GM19023 (cell line): ENCODE measurements at regions not wholly inside any gene's neighbourhood (a gene's known extent, or its start where the extent isn't known, plus 50 kb on each side); places are given as distances from the start of the nearest gene placed in this dataset.
"Not testable (repeated sequence)": the region's sequence is repeated elsewhere in the genome, so short reads cannot be mapped to it uniquely, and the experiment has no call there.

ENCODE experiments used
- ATAC-seq: cut with Tn5 transposase; IDR thresholded peaks from one replicate; pipeline ENCODE4 v1.9.1; 2021; ENCODE audit warnings: mild to moderate bottlenecking, moderate library complexity; ENCODE audit not compliant: unreplicated experiment

DNA sequence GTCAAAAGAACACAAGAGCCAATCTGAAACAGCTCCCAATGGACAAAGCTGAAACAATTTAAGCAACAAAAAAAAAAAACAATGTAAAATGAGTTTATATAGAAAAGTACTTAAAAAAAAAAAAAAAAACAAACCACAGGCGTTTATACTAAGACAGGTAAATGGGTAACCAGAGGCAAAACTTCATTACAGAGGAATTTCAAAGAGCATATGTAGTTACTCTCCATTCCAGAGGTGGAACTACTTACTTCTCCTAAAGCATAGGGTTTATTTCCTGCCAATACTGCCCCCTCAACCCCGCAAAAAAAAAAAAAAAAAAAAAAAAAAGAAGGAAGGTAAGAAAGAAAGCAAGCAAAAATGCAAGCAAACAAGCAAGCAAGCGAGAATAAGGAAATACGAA lies 132.9 kb downstream of the LIG4 start:
- ATAC-seq: no peak

DNA sequence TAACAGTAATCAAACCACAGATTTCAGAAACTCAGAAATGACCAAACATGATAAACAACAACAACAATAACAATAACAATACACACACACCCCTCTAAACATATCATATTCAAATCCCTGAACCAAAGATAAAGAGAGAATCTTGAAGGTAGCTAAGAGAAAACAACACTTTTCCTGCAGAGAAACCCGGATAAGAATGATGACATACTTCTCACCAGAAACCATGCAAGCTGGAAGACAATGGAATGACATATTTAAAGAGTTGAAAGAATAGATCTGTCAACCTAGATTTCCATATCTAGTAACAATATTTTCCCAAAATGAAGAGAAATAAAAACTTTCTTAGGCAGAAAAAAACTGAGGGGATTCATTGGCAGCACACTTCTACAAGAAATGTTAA lies 138.1 kb downstream of the LIG4 start:
- ATAC-seq: no peak

- ATAC-seq: not testable (repeated sequence)
These were observed 140.9 kb downstream of the LIG4 start for GRCh38 chr13:108074429-108074828.

GRCh38 chr13:108070925-108071324 lies 144.4 kb downstream of the LIG4 start:
- no peak for ATAC-seq

- ATAC-seq: no peak
These were observed 144.8 kb downstream of the LIG4 start for GRCh38 chr13:108070491-108070890.

DNA sequence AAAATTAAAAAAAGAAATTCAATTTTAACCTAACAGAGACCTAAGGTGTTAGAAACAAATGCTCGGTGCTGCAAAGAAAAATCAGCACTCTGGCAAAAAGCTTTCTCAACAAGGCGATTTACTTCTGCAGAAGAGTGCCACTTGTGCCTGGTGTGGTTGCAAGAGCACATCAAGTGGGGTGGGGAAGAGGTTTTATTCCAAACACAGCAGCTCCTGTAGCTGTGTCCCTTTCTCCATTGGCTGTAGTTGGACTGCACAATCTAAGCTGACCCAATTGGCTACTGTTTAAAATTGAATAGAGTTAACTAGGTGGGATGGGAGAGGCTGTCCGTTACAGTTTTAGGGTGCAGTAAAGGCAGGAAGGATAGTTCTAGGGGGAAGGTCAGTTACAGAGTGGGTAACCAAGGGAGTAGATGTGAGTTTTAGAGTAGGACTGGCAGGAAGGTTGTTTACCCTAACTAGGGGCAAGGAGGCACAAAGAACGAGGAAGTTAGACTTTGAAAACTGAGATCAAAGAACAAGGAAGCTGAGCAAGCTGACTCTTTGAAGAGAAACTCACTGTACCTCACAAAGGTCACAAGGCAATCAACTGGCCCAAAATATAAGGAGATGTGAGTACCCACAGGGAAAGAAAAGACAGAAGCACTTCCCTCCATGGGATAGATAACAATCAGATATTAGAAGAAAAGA lies 145.7 kb downstream of the LIG4 start:
- no peak for ATAC-seq

DNA sequence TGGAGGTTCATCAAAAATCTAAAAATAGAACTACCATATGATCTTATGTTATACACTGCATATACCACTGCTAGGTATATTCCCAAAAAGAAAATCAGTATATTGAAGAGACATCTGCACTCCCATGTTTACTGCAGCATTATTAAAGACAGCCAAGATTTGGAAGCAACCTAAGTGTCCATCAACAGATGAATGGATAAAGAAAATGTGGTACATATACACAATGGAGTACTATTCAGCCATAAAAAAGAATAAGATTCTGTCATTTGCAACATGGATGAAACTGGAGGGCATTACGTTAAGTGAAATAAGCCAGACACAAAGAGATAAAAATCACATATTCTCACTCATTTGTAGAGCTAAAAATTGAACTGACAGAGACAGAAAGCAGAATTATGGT lies 151.0 kb downstream of the LIG4 start:
- not testable (repeated sequence) for ATAC-seq

DNA sequence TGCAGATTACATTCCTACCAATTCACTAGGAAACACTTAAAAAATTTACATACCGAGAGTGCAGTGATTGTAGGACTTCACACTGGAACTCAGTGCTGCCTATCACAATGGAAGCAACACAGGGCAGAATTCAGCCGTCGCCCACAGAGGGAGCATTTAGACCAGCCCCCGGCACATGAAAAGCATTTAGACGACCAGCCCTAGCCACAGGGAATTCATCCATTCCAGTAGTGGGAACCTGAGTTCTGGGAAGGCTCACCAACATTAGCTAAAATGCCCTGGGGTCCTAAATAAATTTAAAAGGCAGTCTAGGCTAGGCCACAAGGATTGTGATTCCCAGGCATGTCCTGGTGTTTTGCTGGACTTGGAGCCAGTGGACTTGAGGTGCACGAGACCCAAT lies 155.2 kb downstream of the LIG4 start:
- ATAC-seq: no peak

DNA sequence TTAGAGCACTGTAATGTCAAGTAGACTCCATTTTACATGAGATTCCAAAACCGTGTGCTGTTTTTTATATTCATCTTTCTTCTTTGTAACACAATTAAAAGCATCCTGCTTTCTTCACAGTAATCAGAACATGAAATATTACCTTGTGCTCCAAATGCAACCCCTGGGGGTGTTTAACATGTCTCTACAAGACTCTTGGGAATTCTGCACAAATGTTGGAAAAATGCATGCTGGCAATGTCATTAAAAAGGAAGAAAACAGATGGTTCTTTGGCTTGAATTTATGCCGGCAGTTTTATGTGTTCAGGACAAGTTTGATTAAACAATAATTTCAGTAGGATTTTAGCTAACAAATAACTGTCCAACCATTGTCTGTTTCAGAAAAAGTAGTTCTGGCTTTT lies 159.1 kb downstream of the LIG4 start:
- ATAC-seq: no peak

DNA sequence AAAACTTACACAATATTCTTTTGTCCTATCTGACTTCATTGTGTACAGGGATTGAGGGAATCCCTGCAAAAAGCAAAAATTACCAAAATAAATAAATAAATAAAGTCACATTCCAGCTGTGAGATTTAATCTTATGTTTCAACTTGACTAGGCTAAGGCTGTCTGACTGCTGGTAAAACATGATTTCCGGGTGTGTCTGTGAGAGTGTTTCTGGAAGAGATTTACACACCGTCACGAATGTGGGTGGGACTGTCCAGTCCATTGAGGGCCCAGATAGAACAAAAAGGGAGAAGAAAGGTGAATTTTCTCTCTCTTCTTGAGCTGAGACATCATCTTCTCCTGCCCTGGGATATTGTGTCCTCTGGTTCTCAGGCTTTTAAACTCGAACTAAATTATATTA lies 166.1 kb downstream of the LIG4 start:
- ATAC-seq: no peak

GRCh38 chr13:108044954-108045353 lies 170.4 kb downstream of the LIG4 start:
- no peak for ATAC-seq

DNA sequence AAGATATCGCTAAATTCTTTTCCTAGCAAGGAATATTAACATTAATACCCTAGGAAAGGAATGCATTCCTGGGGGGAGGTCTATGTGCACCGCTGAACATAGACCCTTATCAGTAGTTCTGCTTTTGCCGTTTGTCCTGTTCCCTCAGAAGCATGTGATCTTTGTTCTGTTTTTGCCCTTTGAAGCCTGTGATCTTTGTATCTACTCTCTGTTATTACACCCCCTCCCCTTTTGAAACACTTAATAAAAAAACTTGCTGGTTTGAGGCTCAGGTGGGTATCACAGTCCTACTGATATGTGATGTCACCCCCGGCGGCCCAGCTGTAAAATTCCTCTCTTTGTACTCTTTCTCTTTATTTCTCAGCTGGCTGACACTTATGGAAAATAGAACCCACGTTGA lies 172.5 kb downstream of the LIG4 start:
- ATAC-seq: not testable (repeated sequence)

GRCh38 chr13:108037348-108037747 lies 178.0 kb downstream of the LIG4 start:
- no peak for ATAC-seq

- ATAC-seq: no peak
These were observed 178.9 kb downstream of the LIG4 start for GRCh38 chr13:108036411-108036932.

- no peak for ATAC-seq
These were observed 180.4 kb downstream of the LIG4 start for GRCh38 chr13:108034909-108035410.

DNA sequence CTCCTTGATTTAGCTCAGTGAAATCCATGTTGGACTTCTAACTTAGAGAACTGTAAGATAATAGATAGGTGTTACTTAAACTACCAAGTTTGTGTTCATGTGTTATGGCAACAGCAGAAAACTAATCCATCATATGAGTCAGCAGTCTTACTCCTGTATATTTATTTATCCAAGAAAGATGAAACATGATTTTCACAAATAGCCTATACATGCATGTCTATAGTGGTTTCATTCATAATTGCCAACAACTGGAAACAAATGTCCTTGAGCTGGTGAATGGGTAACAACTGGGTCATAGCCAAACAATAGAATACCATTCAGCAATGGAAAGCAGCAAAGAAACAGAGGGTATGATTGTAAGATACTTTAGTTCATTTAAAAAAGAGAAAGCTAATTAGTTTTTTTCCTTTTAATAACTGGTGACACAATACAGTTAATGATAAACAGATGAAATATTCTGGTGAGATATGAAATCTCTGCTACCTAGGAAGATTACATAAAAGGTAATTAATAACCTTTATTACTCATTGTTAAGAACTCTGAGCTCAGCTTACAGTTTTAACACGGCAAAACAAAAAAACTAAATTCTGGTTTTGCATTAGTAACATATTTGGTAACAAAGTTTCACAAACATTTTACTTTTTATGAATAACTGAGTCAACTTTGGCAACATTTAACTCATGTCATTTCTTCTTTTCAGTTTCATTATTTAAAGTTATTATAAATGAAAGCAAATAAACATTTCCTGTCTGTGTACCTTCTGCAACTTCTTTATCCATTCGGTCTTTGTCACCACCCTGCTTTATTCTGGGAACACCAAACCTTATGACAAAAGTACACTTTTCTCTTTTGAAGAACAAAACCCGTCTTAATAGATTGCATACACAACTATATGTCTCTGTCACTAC lies 181.3 kb downstream of the LIG4 start:
- ATAC-seq: no peak

DNA sequence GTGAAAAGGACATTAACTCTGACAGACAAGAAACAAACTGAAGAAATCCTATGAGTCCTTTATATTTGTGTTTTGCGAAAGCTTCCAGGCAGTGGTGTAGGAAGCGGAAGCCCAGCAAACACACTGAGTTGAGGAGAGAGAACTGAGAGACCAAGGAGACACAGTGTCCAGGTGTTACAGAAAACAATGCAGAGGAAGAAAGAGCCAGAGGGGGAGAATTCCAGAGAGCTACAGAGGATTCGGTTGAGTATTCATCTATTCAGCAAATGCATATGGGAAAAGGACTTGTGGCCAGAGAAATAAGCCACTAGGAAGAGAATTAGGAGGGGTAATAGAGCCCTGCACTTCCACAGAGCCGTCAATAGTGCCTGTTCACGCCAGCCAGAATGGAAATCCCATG lies 183.5 kb downstream of the LIG4 start:
- ATAC-seq: no peak

- no peak for ATAC-seq
These were observed 184.6 kb downstream of the LIG4 start for GRCh38 chr13:108030769-108031168.

DNA sequence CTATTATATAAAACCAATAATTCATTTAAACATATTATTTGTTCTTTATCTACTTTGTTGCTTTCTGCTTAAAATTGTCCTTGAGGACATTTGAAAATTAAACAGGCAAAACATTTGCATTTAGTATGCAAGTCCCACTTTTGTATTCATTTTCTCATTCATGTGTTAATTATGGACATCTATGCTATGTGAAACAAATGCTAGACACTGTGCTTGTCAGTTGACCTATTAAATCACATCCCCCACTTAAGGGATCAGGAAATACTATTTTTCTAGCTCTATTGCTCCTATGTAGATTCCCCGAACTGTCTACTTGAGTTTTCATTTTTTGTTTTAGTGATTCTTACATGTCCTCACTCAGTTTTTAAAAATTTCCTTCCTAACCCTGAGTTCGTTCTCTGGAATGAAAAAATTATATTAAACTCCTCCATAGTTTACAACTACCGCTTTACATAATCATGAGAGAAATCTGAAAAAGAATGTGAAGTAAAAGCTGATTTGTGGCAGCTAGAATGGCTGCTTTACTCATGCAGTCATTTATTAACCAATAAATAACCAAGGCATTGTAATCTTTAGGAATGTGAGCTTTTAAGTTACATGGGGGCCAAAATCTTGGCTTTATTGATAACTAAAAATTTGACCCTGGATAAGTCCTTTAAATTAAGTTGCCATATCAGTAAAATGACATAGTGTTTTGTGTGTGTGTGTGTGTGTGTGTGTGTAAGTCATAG lies 188.5 kb downstream of the LIG4 start:
- no peak for ATAC-seq

- no peak for ATAC-seq
These were observed 195.3 kb downstream of the LIG4 start for GRCh38 chr13:108020027-108020426.

DNA sequence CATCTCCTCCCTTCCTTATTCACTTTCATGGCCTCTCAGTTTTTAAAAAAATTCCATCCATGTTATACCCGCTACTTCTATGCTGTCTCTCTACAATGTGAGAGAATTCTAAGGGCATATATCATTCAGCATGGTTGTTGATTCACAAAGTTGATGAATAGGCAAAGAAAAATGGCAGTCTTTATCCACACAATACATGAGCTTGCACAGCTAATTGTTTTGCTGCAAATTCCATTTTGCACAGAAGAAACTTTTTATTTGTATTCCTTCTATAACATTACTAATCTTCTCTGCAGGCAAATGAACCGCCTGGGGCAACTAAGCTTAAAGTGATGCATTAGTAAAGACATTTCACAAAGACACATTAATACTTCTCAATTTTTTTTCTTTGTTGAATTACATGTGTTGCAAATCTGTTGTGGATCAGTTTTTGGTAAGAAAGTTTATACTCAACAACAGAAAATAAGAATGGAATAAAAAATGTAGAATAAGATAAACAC lies 196.9 kb downstream of the LIG4 start:
- ATAC-seq: no peak
